Frontal cortex (tissue), 3 donors: ENCODE measurements at regions not wholly inside any gene's neighbourhood (a gene's known extent, or its start where the extent isn't known, plus 50 kb on each side); places are given as distances from the start of the nearest gene placed in this dataset.

Experiments used
- DNase-seq, 2 donors: peaks; one replicate each; pipeline ENCODE4 v3.0.0; 2012; ENCODE audit warnings: low spot score in 2 of 2
- FAIRE-seq: peaks from 2 replicates; lab custom pipeline; 2012; peaks lifted over from hg19 to GRCh38; lab: Jason Lieb, UNC
- donor health status: control.
- donor health status: control.
- donor health status: control.

- DNase-seq (no peak), FAIRE-seq (no peak)
Measured at GRCh38 chr4:183842129-183842528, 63.0 kb upstream of the STOX2 start.

GRCh38 chr4:183843248-183843671, 61.8 kb upstream of the STOX2 start:
- DNase-seq (no peak), FAIRE-seq (no peak)

GRCh38 chr4:183846951-183847350, 58.2 kb upstream of the STOX2 start:
- no peak for FAIRE-seq
- DNase-seq, result no peak

GRCh38 chr4:183848805-183849204, 56.3 kb upstream of the STOX2 start:
- DNase-seq (no peak), FAIRE-seq (no peak)

- no peak for FAIRE-seq
- DNase-seq, result no peak
Measured at GRCh38 chr4:183852910-183853547, 52.1 kb upstream of the STOX2 start.

- FAIRE-seq (no peak), DNase-seq (no peak)
Measured at GRCh38 chr4:183853548-183853940, 51.6 kb upstream of the STOX2 start.
